Adrenal gland (tissue), 5 donors: ENCODE measurements at regions not wholly inside any gene's neighbourhood (a gene's known extent, or its start where the extent isn't known, plus 50 kb on each side); places are given as distances from the start of the nearest gene placed in this dataset.

Source experiments
- POLR2A ChIP-seq, 2 donors: fragments of 450-650 bp; IDR thresholded peaks; one replicate each; pipeline ENCODE4 v1.6.1; 2017; ENCODE audit warnings: antibody characterized with exemption in 2 of 2, mild to moderate bottlenecking in 2 of 2, moderate library complexity in 1 of 2
- TF ChIP-seq, protein P1 (sequence below), 6 experiments: fragments of 450-650 bp in 4 of 6; fragments of 200-600 bp in 2 of 6; sonication (generic) in 1 of 6; IDR thresholded peaks; 1 replicate in 5 of 6; 2 replicates in 1 of 6; pipeline versions ENCODE4 v1.5.1 to v1.8.0; 2016 to 2021; ENCODE audit warnings: antibody characterized with exemption in 6 of 6, mild to moderate bottlenecking in 2 of 6, moderate library complexity in 1 of 6
- donor health status: DM: no; HTN: no; CAD: no.

DNA sequence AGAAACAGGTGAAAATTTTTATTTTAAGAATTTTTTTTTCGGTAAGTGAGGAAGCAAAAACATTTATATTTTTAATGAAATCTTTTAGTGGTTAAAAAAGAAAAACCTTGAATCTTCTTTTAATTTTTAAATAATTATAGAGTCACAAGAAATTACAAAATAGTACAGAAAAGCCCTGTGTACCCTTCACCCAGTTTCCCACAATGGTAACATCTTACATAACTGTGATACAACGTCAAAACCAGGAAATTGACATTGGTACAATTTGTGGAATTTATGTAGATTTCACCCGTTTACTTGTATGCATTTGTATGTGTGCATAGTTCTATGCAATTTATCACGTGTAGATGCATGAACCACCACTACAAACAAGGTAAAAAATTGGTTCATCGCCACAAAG is 285.9 kb downstream of the MTX2 start:
- TF ChIP-seq, protein P1, sequence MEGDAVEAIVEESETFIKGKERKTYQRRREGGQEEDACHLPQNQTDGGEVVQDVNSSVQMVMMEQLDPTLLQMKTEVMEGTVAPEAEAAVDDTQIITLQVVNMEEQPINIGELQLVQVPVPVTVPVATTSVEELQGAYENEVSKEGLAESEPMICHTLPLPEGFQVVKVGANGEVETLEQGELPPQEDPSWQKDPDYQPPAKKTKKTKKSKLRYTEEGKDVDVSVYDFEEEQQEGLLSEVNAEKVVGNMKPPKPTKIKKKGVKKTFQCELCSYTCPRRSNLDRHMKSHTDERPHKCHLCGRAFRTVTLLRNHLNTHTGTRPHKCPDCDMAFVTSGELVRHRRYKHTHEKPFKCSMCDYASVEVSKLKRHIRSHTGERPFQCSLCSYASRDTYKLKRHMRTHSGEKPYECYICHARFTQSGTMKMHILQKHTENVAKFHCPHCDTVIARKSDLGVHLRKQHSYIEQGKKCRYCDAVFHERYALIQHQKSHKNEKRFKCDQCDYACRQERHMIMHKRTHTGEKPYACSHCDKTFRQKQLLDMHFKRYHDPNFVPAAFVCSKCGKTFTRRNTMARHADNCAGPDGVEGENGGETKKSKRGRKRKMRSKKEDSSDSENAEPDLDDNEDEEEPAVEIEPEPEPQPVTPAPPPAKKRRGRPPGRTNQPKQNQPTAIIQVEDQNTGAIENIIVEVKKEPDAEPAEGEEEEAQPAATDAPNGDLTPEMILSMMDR (IDR thresholded peaks at IDR 0.05) = no peak
- TF ChIP-seq POLR2A (IDR thresholded peaks at IDR 0.05) = no peak
